Trophoblast cell (in vitro differentiated cells and primary cell): ENCODE measurements at regions not wholly inside any gene's neighbourhood (a gene's known extent, or its start where the extent isn't known, plus 50 kb on each side); places are given as distances from the start of the nearest gene placed in this dataset.

Source experiments
- DNase-seq, 2 donors: peaks; one replicate each; pipeline ENCODE4 v3.0.0-alpha.2; 2016
- H2AFZ ChIP-seq: 2 replicates; pipeline ENCODE4 v1.6.1; 2013; ENCODE audit warnings: low read length, moderate library complexity, mild to moderate bottlenecking; ENCODE audit not compliant: insufficient read depth, poor library complexity
- H2AK5ac ChIP-seq: 2 replicates; pipeline ENCODE4 v1.6.1; 2013; ENCODE audit warnings: mild to moderate bottlenecking, low read length
- H2BK120ac ChIP-seq: 2 replicates; pipeline ENCODE4 v1.6.1; 2013; ENCODE audit warnings: low read length, mild to moderate bottlenecking, moderate library complexity; ENCODE audit not compliant: insufficient read depth, poor library complexity
- H2BK12ac ChIP-seq: 2 replicates; pipeline ENCODE4 v1.6.1; 2013; ENCODE audit warnings: mild to moderate bottlenecking, low read length, moderate library complexity
- H2BK5ac ChIP-seq: 2 replicates; pipeline ENCODE4 v1.6.1; 2013; ENCODE audit warnings: low read length, low read depth, moderate library complexity, mild to moderate bottlenecking; ENCODE audit not compliant: poor library complexity
- H3K14ac ChIP-seq: 2 replicates; pipeline ENCODE4 v1.6.1; 2013; ENCODE audit warnings: mild to moderate bottlenecking, low read length
- H3K18ac ChIP-seq: 2 replicates; pipeline ENCODE4 v1.6.1; 2013; ENCODE audit warnings: mild to moderate bottlenecking, low read length
- H3K23ac ChIP-seq: 2 replicates; pipeline ENCODE4 v1.6.1; 2013; ENCODE audit warnings: low read length
- H3K27ac ChIP-seq: 2 replicates; pipeline ENCODE4 v1.5.1; 2013; ENCODE audit warnings: low read depth, mild to moderate bottlenecking, inconsistent platforms, low read length, moderate library complexity
- H3K27me3 ChIP-seq: 2 replicates; pipeline ENCODE4 v1.6.1; 2013; ENCODE audit warnings: inconsistent platforms, mild to moderate bottlenecking, low read length, moderate library complexity; ENCODE audit not compliant: insufficient read depth
- H3K36me3 ChIP-seq, 2 experiments: 1 replicate in 1 of 2; 2 replicates in 1 of 2; pipeline ENCODE4 v1.6.1; 2013; ENCODE audit warnings: low read length in 2 of 2, mild to moderate bottlenecking in 2 of 2, moderate library complexity in 1 of 2; ENCODE audit not compliant: insufficient read depth in 2 of 2, control insufficient read depth in 1 of 2
- H3K4ac ChIP-seq: 2 replicates; pipeline ENCODE4 v1.6.1; 2013; ENCODE audit warnings: low read depth, mild to moderate bottlenecking, low read length, moderate library complexity
- H3K4me1 ChIP-seq, 2 experiments: 1 replicate in 1 of 2; 2 replicates in 1 of 2; pipeline ENCODE4 v1.6.1; 2013; ENCODE audit warnings: low read length in 2 of 2, mild to moderate bottlenecking in 2 of 2, moderate library complexity in 1 of 2; ENCODE audit not compliant: insufficient read depth in 2 of 2, control insufficient read depth in 1 of 2
- H3K4me2 ChIP-seq: 2 replicates; pipeline ENCODE4 v1.6.1; 2013; ENCODE audit warnings: inconsistent platforms, mild to moderate bottlenecking, low read length, moderate library complexity
- H3K4me3 ChIP-seq: 2 replicates; pipeline ENCODE4 v1.5.1; 2013; ENCODE audit warnings: mild to moderate bottlenecking, low read depth, low read length, inconsistent platforms
- H3K79me1 ChIP-seq: one replicate; pipeline ENCODE4 v1.6.1; 2013; ENCODE audit warnings: low read length
- H3K79me2 ChIP-seq: 2 replicates; pipeline ENCODE4 v1.6.1; 2013; ENCODE audit warnings: low read length, mild to moderate bottlenecking; ENCODE audit not compliant: control insufficient read depth, insufficient read depth, poor library complexity
- H3K9ac ChIP-seq: 2 replicates; pipeline ENCODE4 v1.6.1; 2013; ENCODE audit warnings: mild to moderate bottlenecking, low read length
- H3K9me3 ChIP-seq: 2 replicates; pipeline ENCODE4 v1.6.1; 2013; ENCODE audit warnings: low read depth, mild to moderate bottlenecking, control low read depth, inconsistent platforms, low read length; ENCODE audit not compliant: insufficient read depth
- H4K12ac ChIP-seq: 2 replicates; pipeline ENCODE4 v1.6.1; 2013; ENCODE audit warnings: low read depth, mild to moderate bottlenecking, low read length, moderate library complexity
- H4K8ac ChIP-seq: 2 replicates; pipeline ENCODE4 v1.6.1; 2013; ENCODE audit warnings: low read depth, mild to moderate bottlenecking, low read length, moderate library complexity
- H4K91ac ChIP-seq: one replicate; pipeline ENCODE4 v1.6.1; 2013; ENCODE audit warnings: low read depth, mild to moderate bottlenecking, low read length, moderate library complexity
- WGBS: extraction: QIAGEN DNeasy Blood & Tissue Kit; methylation state at CpG from one replicate; pipeline ENCODE4 v1.1.7; 2013; ENCODE audit warnings: missing lambda C conversion rate; ENCODE audit not compliant: insufficient read length, insufficient coverage; ENCODE audit errors: extremely low coverage; 5-methylcytosine and 5-hydroxymethylcytosine counted together

- Histone ChIP-seq H2BK12ac (no peak overlapping the region), H2BK5ac (no peak overlapping the region), H3K18ac (no peak overlapping the region), H3K23ac (no peak overlapping the region), H3K9me3 (peaks cover 5% of the 10 kb centered on the region), H2AFZ (no peak overlapping the region), H3K14ac (no peak overlapping the region), H2BK120ac (no peak overlapping the region), H3K79me1 (no peaks in the 10 kb centered on the region), H4K12ac (no peak overlapping the region), H3K4me3 (no peak overlapping the region), H3K4ac (no peak overlapping the region), H2AK5ac (no peak overlapping the region), H3K4me2 (no peak overlapping the region), H3K79me2 (no peaks in the 10 kb centered on the region), H4K8ac (no peak overlapping the region), H3K9ac (no peak overlapping the region), H3K36me3 (no peaks in the 10 kb centered on the region), H3K27ac (no peak overlapping the region), H3K4me1 (no peaks in the 10 kb centered on the region), H4K91ac (no peak overlapping the region), H3K27me3 (no peaks in the 10 kb centered on the region)
- no CpG with 5 or more reads among the region's 10 CpGs for WGBS
- no peak for DNase-seq
Measured at GRCh38 chr18:77983270-77983669, 733.6 kb downstream of the GALR1 start.

- no peak overlapping the region for H2AK5ac ChIP-seq
- no peak overlapping the region for H3K27ac ChIP-seq
- no peak for DNase-seq
Measured at GRCh38 chr18:77984178-77984577, 734.5 kb downstream of the GALR1 start.

GRCh38 chr18:77984833-77985232, 735.2 kb downstream of the GALR1 start:
- H2BK12ac ChIP-seq: no peak overlapping the region
- H2BK5ac ChIP-seq: no peak overlapping the region
- no peak overlapping the region for H3K4me2 ChIP-seq
- H3K79me2 ChIP-seq: no peaks in the 10 kb centered on the region
- H2AFZ ChIP-seq: no peak overlapping the region
- H3K4me3 ChIP-seq: peak overlapping the region; percentile 18
- H3K79me1 ChIP-seq: no peaks in the 10 kb centered on the region
- no peak overlapping the region for H2AK5ac ChIP-seq
- no peak overlapping the region for H3K27ac ChIP-seq
- H3K9me3 ChIP-seq: peaks cover 5% of the 10 kb centered on the region
- no peaks in the 10 kb centered on the region for H3K36me3 ChIP-seq
- no peak overlapping the region for H3K14ac ChIP-seq
- WGBS: no CpG with 5 or more reads among the region's 8 CpGs
- DNase-seq: no peak
- H3K23ac ChIP-seq: no peak overlapping the region
- no peaks in the 10 kb centered on the region for H3K4me1 ChIP-seq
- H4K91ac ChIP-seq: no peak overlapping the region
- H4K12ac ChIP-seq: no peak overlapping the region
- H3K18ac ChIP-seq: no peak overlapping the region
- no peak overlapping the region for H3K9ac ChIP-seq
- H2BK120ac ChIP-seq: no peak overlapping the region
- no peaks in the 10 kb centered on the region for H3K27me3 ChIP-seq
- H4K8ac ChIP-seq: no peak overlapping the region
- no peak overlapping the region for H3K4ac ChIP-seq

More at GRCh38 chr18:77984178-77984577, 734.5 kb downstream of the GALR1 start:
- Histone ChIP-seq H2BK5ac (no peak overlapping the region), H2AFZ (no peak overlapping the region), H3K4me3 (no peak overlapping the region), H3K14ac (no peak overlapping the region), H3K36me3 (no peaks in the 10 kb centered on the region), H3K9me3 (peaks cover 5% of the 10 kb centered on the region), H3K4me2 (no peak overlapping the region), H3K79me1 (no peaks in the 10 kb centered on the region), H3K23ac (no peak overlapping the region), H3K18ac (no peak overlapping the region), H4K12ac (no peak overlapping the region), H2BK120ac (no peak overlapping the region), H4K91ac (no peak overlapping the region), H3K27me3 (no peaks in the 10 kb centered on the region), H3K4me1 (no peaks in the 10 kb centered on the region), H3K4ac (no peak overlapping the region), H4K8ac (no peak overlapping the region), H3K79me2 (no peaks in the 10 kb centered on the region), H2BK12ac (no peak overlapping the region), H3K9ac (no peak overlapping the region)
- WGBS: no CpG with 5 or more reads among the region's 14 CpGs

- Histone ChIP-seq H3K4ac (no peak overlapping the region), H3K18ac (no peak overlapping the region), H2BK12ac (no peak overlapping the region), H3K79me1 (no peaks in the 10 kb centered on the region), H2BK120ac (no peak overlapping the region), H3K23ac (no peak overlapping the region), H4K91ac (no peak overlapping the region), H3K4me3 (no peak overlapping the region), H2BK5ac (no peak overlapping the region), H3K4me1 (no peaks in the 10 kb centered on the region), H3K4me2 (no peak overlapping the region), H2AFZ (no peak overlapping the region), H4K8ac (no peak overlapping the region), H2AK5ac (no peak overlapping the region), H3K27me3 (no peaks in the 10 kb centered on the region), H3K36me3 (no peaks in the 10 kb centered on the region), H3K79me2 (no peaks in the 10 kb centered on the region), H3K14ac (no peak overlapping the region), H3K9me3 (peaks cover 5% of the 10 kb centered on the region), H4K12ac (no peak overlapping the region), H3K9ac (no peak overlapping the region), H3K27ac (no peak overlapping the region)
- no peak for DNase-seq
- WGBS: no CpG with 5 or more reads among the region's 14 CpGs
Measured at GRCh38 chr18:77985526-77986281, 736.1 kb downstream of the GALR1 start.
